H1 (cell line): ENCODE measurements at regions not wholly inside any gene's neighbourhood (a gene's known extent, or its start where the extent isn't known, plus 50 kb on each side); places are given as distances from the start of the nearest gene placed in this dataset.

Source experiments
- ASH2L ChIP-seq: fragments of 200-600, 300-600 bp; sonication (generic); IDR thresholded peaks from one replicate; pipeline ENCODE4 v1.7.1; 2017; ENCODE audit warnings: low read length
- JUN ChIP-seq: IDR thresholded peaks from 2 replicates; pipeline ENCODE4 v1.6.1; 2011; ENCODE audit warnings: low read depth, mild to moderate bottlenecking, improper control_type of control experiment, low read length
- KDM5A ChIP-seq: fragments of 200-600 bp; IDR thresholded peaks from 2 replicates; pipeline ENCODE4 v1.7.1; 2012; ENCODE audit warnings: mild to moderate bottlenecking, low read length, inconsistent platforms, mixed read lengths
- YY1 ChIP-seq: IDR thresholded peaks from 2 replicates; pipeline ENCODE4 v1.6.1; 2011; ENCODE audit warnings: low read depth, mild to moderate bottlenecking, low read length
- TF ChIP-seq, protein P1 (sequence below): fragments of 300-600 bp; sonication (generic); IDR thresholded peaks from 2 replicates; pipeline ENCODE4 v1.7.1; 2012; ENCODE audit warnings: low read length, moderate library complexity, mild to moderate bottlenecking, inconsistent platforms; ENCODE audit not compliant: insufficient replicate concordance

DNA sequence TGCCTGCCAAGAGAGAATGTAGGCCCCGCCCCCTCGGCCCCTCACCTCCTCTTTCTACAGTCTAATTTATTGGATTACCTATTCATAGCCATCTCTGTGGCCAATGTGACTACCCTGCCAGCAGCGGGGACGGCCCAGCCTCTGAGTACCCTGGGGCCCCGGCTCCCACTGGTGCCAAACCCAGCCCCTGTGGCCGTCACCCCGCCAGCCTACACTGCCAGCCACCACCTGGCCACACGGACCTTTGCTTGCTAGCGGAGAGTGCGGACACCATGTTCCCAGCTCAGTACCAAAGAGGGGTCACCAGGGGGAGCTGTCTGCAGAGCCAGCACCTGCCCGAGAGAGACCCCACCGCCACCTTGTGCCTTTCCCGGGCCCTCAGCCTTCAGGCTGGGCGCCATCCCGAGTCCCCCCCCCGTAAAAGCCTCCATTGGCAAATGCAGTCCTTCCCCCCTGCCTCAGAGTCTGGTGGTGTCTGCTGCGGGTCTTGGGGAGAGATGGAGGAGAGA is 511.1 kb downstream of the ZNF37A start (continued):
- TF ChIP-seq, protein P1, sequence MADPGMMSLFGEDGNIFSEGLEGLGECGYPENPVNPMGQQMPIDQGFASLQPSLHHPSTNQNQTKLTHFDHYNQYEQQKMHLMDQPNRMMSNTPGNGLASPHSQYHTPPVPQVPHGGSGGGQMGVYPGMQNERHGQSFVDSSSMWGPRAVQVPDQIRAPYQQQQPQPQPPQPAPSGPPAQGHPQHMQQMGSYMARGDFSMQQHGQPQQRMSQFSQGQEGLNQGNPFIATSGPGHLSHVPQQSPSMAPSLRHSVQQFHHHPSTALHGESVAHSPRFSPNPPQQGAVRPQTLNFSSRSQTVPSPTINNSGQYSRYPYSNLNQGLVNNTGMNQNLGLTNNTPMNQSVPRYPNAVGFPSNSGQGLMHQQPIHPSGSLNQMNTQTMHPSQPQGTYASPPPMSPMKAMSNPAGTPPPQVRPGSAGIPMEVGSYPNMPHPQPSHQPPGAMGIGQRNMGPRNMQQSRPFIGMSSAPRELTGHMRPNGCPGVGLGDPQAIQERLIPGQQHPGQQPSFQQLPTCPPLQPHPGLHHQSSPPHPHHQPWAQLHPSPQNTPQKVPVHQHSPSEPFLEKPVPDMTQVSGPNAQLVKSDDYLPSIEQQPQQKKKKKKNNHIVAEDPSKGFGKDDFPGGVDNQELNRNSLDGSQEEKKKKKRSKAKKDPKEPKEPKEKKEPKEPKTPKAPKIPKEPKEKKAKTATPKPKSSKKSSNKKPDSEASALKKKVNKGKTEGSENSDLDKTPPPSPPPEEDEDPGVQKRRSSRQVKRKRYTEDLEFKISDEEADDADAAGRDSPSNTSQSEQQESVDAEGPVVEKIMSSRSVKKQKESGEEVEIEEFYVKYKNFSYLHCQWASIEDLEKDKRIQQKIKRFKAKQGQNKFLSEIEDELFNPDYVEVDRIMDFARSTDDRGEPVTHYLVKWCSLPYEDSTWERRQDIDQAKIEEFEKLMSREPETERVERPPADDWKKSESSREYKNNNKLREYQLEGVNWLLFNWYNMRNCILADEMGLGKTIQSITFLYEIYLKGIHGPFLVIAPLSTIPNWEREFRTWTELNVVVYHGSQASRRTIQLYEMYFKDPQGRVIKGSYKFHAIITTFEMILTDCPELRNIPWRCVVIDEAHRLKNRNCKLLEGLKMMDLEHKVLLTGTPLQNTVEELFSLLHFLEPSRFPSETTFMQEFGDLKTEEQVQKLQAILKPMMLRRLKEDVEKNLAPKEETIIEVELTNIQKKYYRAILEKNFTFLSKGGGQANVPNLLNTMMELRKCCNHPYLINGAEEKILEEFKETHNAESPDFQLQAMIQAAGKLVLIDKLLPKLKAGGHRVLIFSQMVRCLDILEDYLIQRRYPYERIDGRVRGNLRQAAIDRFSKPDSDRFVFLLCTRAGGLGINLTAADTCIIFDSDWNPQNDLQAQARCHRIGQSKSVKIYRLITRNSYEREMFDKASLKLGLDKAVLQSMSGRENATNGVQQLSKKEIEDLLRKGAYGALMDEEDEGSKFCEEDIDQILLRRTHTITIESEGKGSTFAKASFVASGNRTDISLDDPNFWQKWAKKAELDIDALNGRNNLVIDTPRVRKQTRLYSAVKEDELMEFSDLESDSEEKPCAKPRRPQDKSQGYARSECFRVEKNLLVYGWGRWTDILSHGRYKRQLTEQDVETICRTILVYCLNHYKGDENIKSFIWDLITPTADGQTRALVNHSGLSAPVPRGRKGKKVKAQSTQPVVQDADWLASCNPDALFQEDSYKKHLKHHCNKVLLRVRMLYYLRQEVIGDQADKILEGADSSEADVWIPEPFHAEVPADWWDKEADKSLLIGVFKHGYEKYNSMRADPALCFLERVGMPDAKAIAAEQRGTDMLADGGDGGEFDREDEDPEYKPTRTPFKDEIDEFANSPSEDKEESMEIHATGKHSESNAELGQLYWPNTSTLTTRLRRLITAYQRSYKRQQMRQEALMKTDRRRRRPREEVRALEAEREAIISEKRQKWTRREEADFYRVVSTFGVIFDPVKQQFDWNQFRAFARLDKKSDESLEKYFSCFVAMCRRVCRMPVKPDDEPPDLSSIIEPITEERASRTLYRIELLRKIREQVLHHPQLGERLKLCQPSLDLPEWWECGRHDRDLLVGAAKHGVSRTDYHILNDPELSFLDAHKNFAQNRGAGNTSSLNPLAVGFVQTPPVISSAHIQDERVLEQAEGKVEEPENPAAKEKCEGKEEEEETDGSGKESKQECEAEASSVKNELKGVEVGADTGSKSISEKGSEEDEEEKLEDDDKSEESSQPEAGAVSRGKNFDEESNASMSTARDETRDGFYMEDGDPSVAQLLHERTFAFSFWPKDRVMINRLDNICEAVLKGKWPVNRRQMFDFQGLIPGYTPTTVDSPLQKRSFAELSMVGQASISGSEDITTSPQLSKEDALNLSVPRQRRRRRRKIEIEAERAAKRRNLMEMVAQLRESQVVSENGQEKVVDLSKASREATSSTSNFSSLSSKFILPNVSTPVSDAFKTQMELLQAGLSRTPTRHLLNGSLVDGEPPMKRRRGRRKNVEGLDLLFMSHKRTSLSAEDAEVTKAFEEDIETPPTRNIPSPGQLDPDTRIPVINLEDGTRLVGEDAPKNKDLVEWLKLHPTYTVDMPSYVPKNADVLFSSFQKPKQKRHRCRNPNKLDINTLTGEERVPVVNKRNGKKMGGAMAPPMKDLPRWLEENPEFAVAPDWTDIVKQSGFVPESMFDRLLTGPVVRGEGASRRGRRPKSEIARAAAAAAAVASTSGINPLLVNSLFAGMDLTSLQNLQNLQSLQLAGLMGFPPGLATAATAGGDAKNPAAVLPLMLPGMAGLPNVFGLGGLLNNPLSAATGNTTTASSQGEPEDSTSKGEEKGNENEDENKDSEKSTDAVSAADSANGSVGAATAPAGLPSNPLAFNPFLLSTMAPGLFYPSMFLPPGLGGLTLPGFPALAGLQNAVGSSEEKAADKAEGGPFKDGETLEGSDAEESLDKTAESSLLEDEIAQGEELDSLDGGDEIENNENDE: no peak
- TF ChIP-seq KDM5A (no peak), JUN (no peak), ASH2L (no peak), YY1 (no peak)
